GM12875 (cell line): ENCODE measurements at regions not wholly inside any gene's neighbourhood (a gene's known extent, or its start where the extent isn't known, plus 50 kb on each side); places are given as distances from the start of the nearest gene placed in this dataset.

Experiments used
- H3K4me3 ChIP-seq: one replicate; pipeline ENCODE4 v1.5.1; 2011; ENCODE audit warnings: low read depth, low read length, control low read depth
- CTCF ChIP-seq: IDR thresholded peaks from 2 replicates; pipeline ENCODE4 v1.5.1; 2011; ENCODE audit warnings: low read depth, mild to moderate bottlenecking, control low read depth, inconsistent platforms, low read length, moderate library complexity, borderline replicate concordance; ENCODE audit not compliant: insufficient read depth

- no peak for TF ChIP-seq CTCF
- H3K4me3 ChIP-seq = no peak overlapping the region
Observed at GRCh38 chr17:14771543-14771942, 470.7 kb downstream of the HS3ST3B1 start.

- H3K4me3 ChIP-seq = no peak overlapping the region
- no peak for TF ChIP-seq CTCF
Observed at GRCh38 chr17:14768923-14769322, 468.0 kb downstream of the HS3ST3B1 start.

- H3K4me3 ChIP-seq = no peak overlapping the region
- no peak for TF ChIP-seq CTCF
Observed at GRCh38 chr17:14762736-14763479, 462.0 kb downstream of the HS3ST3B1 start.

DNA sequence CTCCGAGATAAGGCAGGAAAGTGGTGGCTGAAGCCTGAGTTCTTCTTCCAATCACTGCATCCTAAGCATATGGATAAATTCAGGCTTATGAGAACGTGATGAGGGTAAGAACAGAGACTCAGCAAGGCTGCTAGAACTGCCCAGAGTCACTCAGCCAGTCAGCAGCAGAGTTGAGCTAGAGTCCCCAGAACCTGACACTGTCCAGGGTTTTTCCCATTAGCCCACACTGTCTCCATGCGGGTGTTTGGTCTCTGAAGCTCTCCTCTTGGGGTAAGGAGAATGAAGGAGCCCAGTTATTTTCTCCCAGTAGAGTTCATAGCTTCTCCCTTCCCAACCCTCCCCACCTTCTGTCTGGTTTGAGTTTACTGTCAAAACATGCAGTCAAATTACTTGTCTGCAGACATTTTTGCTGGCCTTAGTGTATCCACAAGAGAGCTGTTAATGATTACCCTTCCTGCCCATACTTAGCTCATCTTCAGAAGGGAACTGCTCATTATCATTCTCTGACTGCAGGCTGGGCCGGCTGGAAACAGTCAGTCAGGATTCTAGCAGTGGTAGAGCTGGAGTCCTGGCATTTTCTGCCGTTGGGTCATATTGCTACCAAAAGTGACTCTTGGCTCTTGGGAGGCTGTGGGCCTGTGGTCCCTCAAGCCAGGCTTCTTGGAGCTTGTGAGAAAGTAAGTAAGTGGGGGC, 460.0 kb downstream of the HS3ST3B1 start:
- TF ChIP-seq CTCF = no peak
- no peak overlapping the region for H3K4me3 ChIP-seq

DNA sequence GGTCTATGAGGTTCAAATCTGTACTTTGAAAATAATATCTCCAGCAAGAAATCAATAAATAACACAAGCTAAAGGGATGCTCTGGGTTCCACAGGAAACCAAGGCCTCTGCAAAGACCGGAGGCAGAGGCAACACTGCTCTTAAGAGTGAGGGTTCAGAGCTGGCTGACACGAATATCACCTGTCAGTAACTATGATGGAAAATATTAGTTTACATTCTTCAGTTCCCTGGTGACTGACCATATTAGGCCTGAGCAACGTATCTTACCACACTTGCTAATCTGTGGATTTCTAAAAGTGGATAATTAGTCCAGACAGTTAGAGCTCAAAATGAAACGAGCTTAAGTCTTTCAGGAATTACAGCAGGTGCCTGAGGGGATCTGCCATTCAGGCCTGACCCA, 459.3 kb downstream of the HS3ST3B1 start:
- no peak overlapping the region for H3K4me3 ChIP-seq
- TF ChIP-seq CTCF = no peak

DNA sequence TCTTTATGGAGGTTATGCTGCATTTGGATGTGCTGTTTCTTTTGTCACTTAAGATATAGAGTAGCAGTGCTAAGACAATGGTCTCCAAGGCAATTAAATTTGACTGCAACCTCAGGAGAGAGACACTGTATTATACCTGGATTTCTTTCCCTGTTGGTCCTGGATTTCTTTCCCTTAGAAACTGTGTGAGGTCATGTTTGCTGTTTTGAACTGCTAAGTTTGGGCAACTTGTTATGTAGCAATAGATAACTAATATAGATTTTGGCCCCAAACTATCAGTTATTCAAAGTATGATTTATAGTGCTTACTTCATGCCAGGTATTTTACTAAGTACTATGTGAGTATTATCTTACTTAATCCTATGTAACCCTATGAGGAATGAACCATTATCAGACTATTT, 458.4 kb downstream of the HS3ST3B1 start:
- H3K4me3 ChIP-seq = no peak overlapping the region
- TF ChIP-seq CTCF = no peak

DNA sequence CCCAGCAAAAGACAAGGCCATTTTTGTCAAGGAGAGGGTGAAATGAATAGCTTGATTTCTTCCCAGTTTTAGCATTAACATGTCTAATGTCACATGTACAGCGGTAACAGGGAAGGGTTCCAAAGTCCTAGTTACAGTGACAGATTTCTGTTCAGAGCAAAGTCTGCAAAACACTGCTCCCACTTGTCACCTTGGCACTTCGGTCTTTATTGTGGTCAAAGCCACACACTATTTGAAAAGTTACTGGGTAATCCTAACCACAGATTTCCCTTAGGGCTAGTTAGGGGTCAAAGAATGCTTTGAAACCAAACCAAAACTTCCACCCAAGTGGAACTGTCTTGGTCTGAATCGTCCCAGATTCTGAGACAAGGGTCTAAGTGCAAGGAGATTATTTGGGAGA, 455.6 kb downstream of the HS3ST3B1 start:
- TF ChIP-seq CTCF = no peak
- no peak overlapping the region for H3K4me3 ChIP-seq
